ENCODE measurements at regions not wholly inside any gene's neighbourhood (a gene's known extent, or its start where the extent isn't known, plus 50 kb on each side); places are given as distances from the start of the nearest gene placed in this dataset.
"Not testable (repeated sequence)": the region's sequence is repeated elsewhere in the genome, so short reads cannot be mapped to it uniquely, and the experiment has no call there.

- no peak for DNase-seq (ENCODE audit: low spot score)
These were observed 848.6 kb downstream of the PDCD6IP start for GRCh38 chr3:34646911-34647460.

GRCh38 chr3:34650131-34650530, 851.7 kb downstream of the PDCD6IP start:
- no peak for DNase-seq (ENCODE audit: low spot score)

GRCh38 chr3:34668915-34669314, 870.5 kb downstream of the PDCD6IP start:
- no peak for DNase-seq (ENCODE audit: low spot score)

GRCh38 chr3:34669490-34669889, 871.1 kb downstream of the PDCD6IP start:
- DNase-seq (ENCODE audit: low spot score), result no peak

- no peak for DNase-seq (ENCODE audit: low spot score)
These were observed 877.1 kb downstream of the PDCD6IP start for GRCh38 chr3:34675383-34676120.

GRCh38 chr3:34676436-34676835, 878.0 kb downstream of the PDCD6IP start:
- DNase-seq (ENCODE audit: low spot score), result no peak

- no peak for DNase-seq (ENCODE audit: low spot score)
These were observed 880.1 kb downstream of the PDCD6IP start for GRCh38 chr3:34678575-34678974.

GRCh38 chr3:34679055-34679454, 880.6 kb downstream of the PDCD6IP start:
- not testable (repeated sequence) for DNase-seq (ENCODE audit: low spot score)

- no peak for DNase-seq (ENCODE audit: low spot score)
These were observed 885.4 kb downstream of the PDCD6IP start for GRCh38 chr3:34683851-34684250.

GRCh38 chr3:34686541-34686940, 888.1 kb downstream of the PDCD6IP start:
- no peak for DNase-seq (ENCODE audit: low spot score)

GRCh38 chr3:34687671-34688070, 889.2 kb downstream of the PDCD6IP start:
- no peak for DNase-seq (ENCODE audit: low spot score)

GRCh38 chr3:34696831-34697230, 898.4 kb downstream of the PDCD6IP start:
- DNase-seq (ENCODE audit: low spot score), result no peak

GRCh38 chr3:34703053-34703452, 904.6 kb downstream of the PDCD6IP start:
- DNase-seq (ENCODE audit: low spot score), result no peak

- DNase-seq (ENCODE audit: low spot score), result no peak
These were observed 914.3 kb upstream of the ARPP21 start for GRCh38 chr3:34724916-34725499.

GRCh38 chr3:34725774-34726173, 913.6 kb upstream of the ARPP21 start:
- no peak for DNase-seq (ENCODE audit: low spot score)

- DNase-seq (ENCODE audit: low spot score), result no peak
These were observed 911.6 kb upstream of the ARPP21 start for GRCh38 chr3:34727700-34728099.

GRCh38 chr3:34742151-34742550, 897.2 kb upstream of the ARPP21 start:
- no peak for DNase-seq (ENCODE audit: low spot score)

- no peak for DNase-seq (ENCODE audit: low spot score)
These were observed 880.6 kb upstream of the ARPP21 start for GRCh38 chr3:34758630-34759261.

- no peak for DNase-seq (ENCODE audit: low spot score)
These were observed 861.9 kb upstream of the ARPP21 start for GRCh38 chr3:34777386-34777785.

GRCh38 chr3:34779092-34779491, 860.2 kb upstream of the ARPP21 start:
- DNase-seq (ENCODE audit: low spot score), result no peak

- DNase-seq (ENCODE audit: low spot score), result no peak
These were observed 859.0 kb upstream of the ARPP21 start for GRCh38 chr3:34780294-34780693.

GRCh38 chr3:34780973-34781372, 858.4 kb upstream of the ARPP21 start:
- no peak for DNase-seq (ENCODE audit: low spot score)

- DNase-seq (ENCODE audit: low spot score), result no peak
These were observed 856.5 kb upstream of the ARPP21 start for GRCh38 chr3:34782871-34783270.
